GM12878 (cell line): ENCODE measurements at regions not wholly inside any gene's neighbourhood (a gene's known extent, or its start where the extent isn't known, plus 50 kb on each side); places are given as distances from the start of the nearest gene placed in this dataset.

ENCODE experiments used
- ATAC-seq: fragments of 200-7000 bp; cut with Tn5 transposase; 3 replicates; pipeline ENCODE4 v1.9.1; 2020; ENCODE audit warnings: mild to moderate bottlenecking, moderate library complexity
- BruUV-seq: library from RNA; stranded (reverse); fragments of 400-500 nt; replicated peaks from 2 replicates; lab custom pipeline; 2021; lab: Mats Ljungman, UMichigan
- CTCF ChIA-PET: fragments of 300-600 bp; sonication (Branson Sonifier 250); formaldehyde crosslinking; extraction: SDS; loops from one replicate; lab custom pipeline; 2021; ENCODE audit warnings: inconsistent platforms; lab: Yijun Ruan, JAX
- POLR2A ChIA-PET: fragments of 350-600 bp; formaldehyde crosslinking; extraction: SDS; loops from one replicate; lab custom pipeline; 2021; ENCODE audit warnings: inconsistent platforms; lab: Charles Lee
- RAD21 ChIA-PET: fragments of 300-600 bp; sonication (Branson Sonifier 250); formaldehyde crosslinking; loops from one replicate; lab custom pipeline; 2023; ENCODE audit warnings: antibody characterized with exemption; ENCODE audit not compliant: unreplicated experiment; lab: Charles Lee
- SMC1A ChIA-PET: fragments of 300-600 bp; sonication (Branson Sonifier 250); formaldehyde crosslinking; loops from one replicate; lab custom pipeline; 2023; ENCODE audit not compliant: unreplicated experiment, uncharacterized antibody; lab: Charles Lee
- DNase-seq: peaks from one replicate; pipeline ENCODE4 v3.0.0-alpha.2; 2011; ENCODE audit warnings: low read depth, low spot score
- FAIRE-seq: peaks from 3 replicates; lab custom pipeline; 2011; peaks lifted over from hg19 to GRCh38; lab: Jason Lieb, UNC
- H2AFZ ChIP-seq: 2 replicates; pipeline ENCODE4 v1.6.0; 2011; ENCODE audit warnings: low read depth, low read length, control low read depth; ENCODE audit not compliant: control insufficient read depth
- H3K27ac ChIP-seq: 2 replicates; pipeline ENCODE4 v1.5.1; 2011; ENCODE audit warnings: control low read depth; ENCODE audit not compliant: control insufficient read depth, insufficient read depth
- H3K27me3 ChIP-seq, 2 experiments: replicated peaks in 1 of 2; 2 replicates each; pipeline versions ENCODE4 v1.6.0 to v1.6.1; 2011; ENCODE audit warnings: low read length in 1 of 2; ENCODE audit not compliant: control insufficient read depth in 2 of 2, insufficient read depth in 2 of 2
- H3K36me3 ChIP-seq, 2 experiments: 2 replicates each; pipeline ENCODE4 v1.5.1; 2011; ENCODE audit warnings: low read length in 1 of 2; ENCODE audit not compliant: control insufficient read depth in 2 of 2, insufficient read depth in 2 of 2
- H3K4me1 ChIP-seq: 2 replicates; pipeline ENCODE4 v1.6.1; 2011; ENCODE audit warnings: mild to moderate bottlenecking, low read length, moderate library complexity, mixed read lengths; ENCODE audit not compliant: control insufficient read depth, insufficient read depth
- H3K4me2 ChIP-seq: 2 replicates; pipeline ENCODE4 v1.6.0; 2011; ENCODE audit warnings: control low read depth; ENCODE audit not compliant: control insufficient read depth, insufficient read depth
- H3K4me3 ChIP-seq: fragments of 200-600 bp; sonication (generic); 2 replicates; pipeline ENCODE4 v1.5.1; 2016
- H3K79me2 ChIP-seq: 2 replicates; pipeline ENCODE4 v1.6.0; 2011; ENCODE audit warnings: low read length; ENCODE audit not compliant: control insufficient read depth, insufficient read depth
- H3K9ac ChIP-seq: 2 replicates; pipeline ENCODE4 v1.8.0; 2011; ENCODE audit warnings: low read length, control low read depth, mixed read lengths; ENCODE audit not compliant: control insufficient read depth, insufficient read depth
- H3K9me3 ChIP-seq: replicated peaks from 3 replicates; pipeline ENCODE4 v1.5.1; 2011; ENCODE audit warnings: mild to moderate bottlenecking, low read length; ENCODE audit not compliant: control insufficient read depth, insufficient read depth
- H4K20me1 ChIP-seq: 2 replicates; pipeline ENCODE4 v1.6.0; 2011; ENCODE audit not compliant: control insufficient read depth, insufficient read depth
- BRCA1 ChIP-seq: IDR thresholded peaks from 2 replicates; pipeline ENCODE4 v1.6.1; 2011; ENCODE audit warnings: low read depth, low read length, improper control_type of control experiment
- FOXM1 ChIP-seq: IDR thresholded peaks from 2 replicates; pipeline ENCODE4 v1.6.1; 2012; ENCODE audit warnings: low read depth, mild to moderate bottlenecking, inconsistent platforms, low read length, moderate library complexity
- JUNB ChIP-seq: IDR thresholded peaks from 2 replicates; pipeline ENCODE4 v1.6.1; 2016; ENCODE audit warnings: antibody characterized with exemption, mild to moderate bottlenecking
- NKRF ChIP-seq: fragments of 450-650 bp; conservative IDR thresholded peaks from 2 replicates; pipeline ENCODE4 v1.6.1; 2017; ENCODE audit warnings: mild to moderate bottlenecking, moderate library complexity
- SMARCA5 ChIP-seq: fragments of 450-650 bp; IDR thresholded peaks from 2 replicates; pipeline ENCODE4 v1.6.1; 2017; ENCODE audit warnings: mild to moderate bottlenecking
- STAT3 ChIP-seq: IDR thresholded peaks from 2 replicates; pipeline ENCODE4 v1.6.1; 2011; ENCODE audit warnings: low read depth, low read length, improper control_type of control experiment
- WGBS: methylation state at CpG from one replicate; pipeline ENCODE4 v1.1.6; 2016; ENCODE audit warnings: low lambda C conversion rate; ENCODE audit not compliant: insufficient replicate concordance, insufficient coverage; ENCODE audit errors: missing lambda C conversion rate; 5-methylcytosine and 5-hydroxymethylcytosine counted together
- in situ Hi-C: fragments of 300-500 bp; cut with MboI; formaldehyde crosslinking; loops from 9 replicates; pipeline ENCODE4 v1.14.3; 2018; ENCODE audit warnings: mixed read lengths
- intact Hi-C: fragments of 100-400 bp; cut with micrococcal nuclease; formaldehyde crosslinking; loops from one replicate; pipeline ENCODE4 v1.14.2; 2022; ENCODE audit not compliant: unreplicated experiment

DNA sequence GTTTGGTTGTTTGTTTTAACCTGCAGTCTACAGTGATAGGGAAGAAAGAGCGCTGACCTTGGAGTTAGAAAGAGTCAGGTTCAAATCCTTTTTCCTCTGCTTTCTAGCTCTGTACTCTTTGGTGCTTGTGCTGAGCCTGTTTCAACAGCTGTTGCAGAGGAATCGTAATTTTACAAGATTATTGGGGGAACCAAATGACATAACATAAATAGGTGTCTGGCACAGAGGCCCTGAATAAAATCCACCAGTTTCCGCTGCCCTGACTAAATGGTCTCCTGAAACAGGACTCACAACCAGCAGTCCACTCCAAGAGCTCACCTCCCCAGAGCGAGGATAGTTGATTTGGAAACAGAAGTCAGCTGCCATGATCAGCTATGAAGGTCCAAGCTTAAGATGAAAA, 125.0 kb upstream of the CDC42EP3 start:
- POLR2A ChIA-PET: no interaction called here
- no peaks in the 10 kb centered on the region for H3K9me3 ChIP-seq
- no peak for TF ChIP-seq FOXM1
- no peak for TF ChIP-seq SMARCA5
- no peak for TF ChIP-seq JUNB
- no peak for TF ChIP-seq NKRF
- no peak for TF ChIP-seq STAT3
- TF ChIP-seq BRCA1: no peak
- no peak overlapping the region for H2AFZ ChIP-seq
- RAD21 ChIA-PET: interaction anchor here (1.5 kb wide), 1 partner anchor 381 kb away, joined by 3 read pairs; no protein-coding TSS in a partner anchor
- 74% methylated on average over 4 of the region's 4 CpGs for WGBS
- no peak overlapping the region for H3K4me3 ChIP-seq
- SMC1A ChIA-PET: interaction anchor here (0.7 to 2.3 kb wide), 4 partner anchors 16 to 400 kb away, joined by 3 to 7 read pairs (median 4); no protein-coding TSS in a partner anchor
- CTCF ChIA-PET: interaction anchor here (1.8 to 3.1 kb wide), 2 partner anchors 80 to 382 kb away, joined by 4 to 13 read pairs; no protein-coding TSS in a partner anchor
- no peaks in the 10 kb centered on the region for H3K79me2 ChIP-seq
- no peak for DNase-seq
- ATAC-seq: no peak
- no peaks in the 10 kb centered on the region for H3K36me3 ChIP-seq
- H3K27me3 ChIP-seq: no peaks in the 10 kb centered on the region
- no peak for FAIRE-seq
- no TSS peak for BruUV-seq
- peaks cover 3% of the 10 kb centered on the region; the same call in 1 of the 2 replicates for H3K4me1 ChIP-seq
- H4K20me1 ChIP-seq: no peaks in the 10 kb centered on the region
- intact Hi-C loops: no loop called here
- no peak overlapping the region for H3K27ac ChIP-seq
- H3K4me2 ChIP-seq: no peak overlapping the region
- in situ Hi-C loops: no loop called here
- H3K9ac ChIP-seq: no peak overlapping the region
